GM18499 (cell line): ENCODE measurements at regions not wholly inside any gene's neighbourhood (a gene's known extent, or its start where the extent isn't known, plus 50 kb on each side); places are given as distances from the start of the nearest gene placed in this dataset.
"Not testable (repeated sequence)": the region's sequence is repeated elsewhere in the genome, so short reads cannot be mapped to it uniquely, and the experiment has no call there.

Source experiments
- ATAC-seq: cut with Tn5 transposase; IDR thresholded peaks from one replicate; pipeline ENCODE4 v1.9.1; 2021; ENCODE audit warnings: moderate number of reproducible peaks; ENCODE audit not compliant: insufficient read depth, unreplicated experiment

- ATAC-seq = no peak
Observed at GRCh38 chr7:16268821-16269768, 152.2 kb downstream of the CRPPA start.

- ATAC-seq = no peak
Observed at GRCh38 chr7:16267953-16268820, 153.2 kb downstream of the CRPPA start.

DNA sequence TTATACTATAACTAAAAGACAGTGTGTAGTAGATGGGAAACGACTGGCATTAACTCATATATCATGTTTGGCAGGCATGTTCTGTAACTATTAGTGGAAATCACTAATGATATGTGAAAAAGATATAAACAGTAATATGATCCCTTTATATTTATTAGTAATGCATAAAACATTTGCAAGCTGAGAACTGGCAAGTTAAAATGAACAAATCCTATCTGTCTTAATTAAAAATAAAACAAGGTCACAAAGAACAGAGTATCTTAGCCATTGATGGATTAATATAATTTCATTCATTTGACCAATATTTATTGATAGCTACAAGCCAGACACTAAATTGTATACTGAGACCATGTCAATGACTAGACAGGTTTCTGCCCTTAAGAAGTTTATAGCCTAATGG, 154.5 kb downstream of the CRPPA start:
- no peak for ATAC-seq

DNA sequence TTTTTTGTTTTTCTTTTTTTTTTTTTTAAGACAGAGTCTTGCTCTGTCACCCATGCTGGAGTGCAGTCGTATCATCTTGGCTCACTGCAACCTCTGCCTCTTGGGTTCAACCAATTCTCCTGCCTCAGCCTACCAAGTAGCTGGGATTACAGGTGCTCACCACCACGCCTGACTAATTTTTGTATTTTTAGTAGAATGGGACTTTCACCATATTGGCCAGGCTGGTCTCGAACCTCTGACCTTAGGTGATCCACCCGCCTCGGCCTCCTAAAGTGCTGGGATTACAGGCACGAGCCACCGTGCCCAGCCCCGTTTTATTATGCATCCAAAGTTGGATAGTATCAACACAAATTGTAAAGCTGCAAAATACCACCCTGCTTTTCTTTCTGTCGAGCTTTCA, 154.9 kb downstream of the CRPPA start:
- ATAC-seq = not testable (repeated sequence)

GRCh38 chr7:16265863-16266458, 155.4 kb downstream of the CRPPA start:
- ATAC-seq = no peak

GRCh38 chr7:16264823-16265804, 156.2 kb downstream of the CRPPA start:
- no peak for ATAC-seq

GRCh38 chr7:16264036-16264819, 157.1 kb downstream of the CRPPA start:
- no peak for ATAC-seq

- ATAC-seq = not testable (repeated sequence)
Observed at GRCh38 chr7:16263377-16263776, 158.0 kb downstream of the CRPPA start.

- ATAC-seq = no peak
Observed at GRCh38 chr7:16261654-16262053, 159.7 kb downstream of the CRPPA start.

DNA sequence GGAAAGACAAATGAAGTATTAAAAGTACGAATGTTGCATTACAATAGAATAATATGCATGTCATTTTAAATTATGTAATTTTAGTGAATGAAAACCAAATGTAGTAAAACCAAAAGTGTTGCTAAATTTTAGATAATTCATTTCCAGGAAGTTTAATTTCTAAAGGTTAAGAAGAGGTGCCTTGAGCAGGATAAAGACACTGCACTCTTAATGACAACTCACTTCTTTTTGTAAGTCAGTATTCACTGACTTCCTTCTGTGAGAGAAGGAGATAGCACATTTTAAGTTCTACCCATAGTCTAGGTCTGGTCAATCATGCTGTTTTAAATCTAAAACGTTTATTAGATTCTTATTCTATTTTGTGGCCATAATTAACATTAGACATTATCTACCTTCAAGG, 160.2 kb downstream of the CRPPA start:
- ATAC-seq = no peak

GRCh38 chr7:16260236-16260728, 161.1 kb downstream of the CRPPA start:
- ATAC-seq = no peak

DNA sequence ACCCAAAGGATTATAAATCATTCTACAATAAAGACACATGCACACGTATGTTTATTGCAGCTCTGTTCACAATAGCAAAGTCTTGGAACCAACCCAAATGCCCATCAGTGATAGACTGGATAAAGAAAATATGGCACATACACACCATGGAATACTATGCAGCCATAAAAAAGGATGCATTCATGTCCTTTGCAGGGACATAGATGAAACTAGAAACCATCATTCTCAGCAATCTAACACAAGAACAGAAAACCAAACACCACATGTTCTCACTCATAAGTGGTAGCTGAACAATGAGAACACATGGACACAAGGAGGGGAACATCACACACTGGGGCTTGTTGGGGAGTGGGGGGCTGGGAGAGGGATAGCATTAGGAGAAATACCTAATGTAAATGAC, 164.9 kb downstream of the CRPPA start:
- not testable (repeated sequence) for ATAC-seq

GRCh38 chr7:16255952-16256351, 165.4 kb downstream of the CRPPA start:
- ATAC-seq = not testable (repeated sequence)

DNA sequence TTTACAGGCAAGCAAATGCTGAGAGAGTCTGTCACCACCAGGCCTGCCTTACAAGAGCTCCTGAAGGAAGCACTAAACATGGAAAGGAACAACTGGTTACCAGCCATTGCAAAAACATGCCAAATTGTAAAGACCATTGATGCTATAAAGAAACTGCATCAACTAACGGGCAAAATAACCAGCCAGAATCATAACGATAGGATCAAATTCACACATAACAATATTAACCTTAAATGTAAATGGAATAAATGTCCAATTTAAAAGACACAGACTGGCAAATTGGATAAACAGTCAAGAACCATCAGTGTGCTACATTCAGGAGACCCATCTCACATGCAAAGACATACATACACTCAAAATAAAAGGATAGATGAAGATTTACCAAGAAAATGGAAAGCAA, 170.7 kb downstream of the CRPPA start:
- ATAC-seq = not testable (repeated sequence)

- ATAC-seq = not testable (repeated sequence)
Observed at GRCh38 chr7:16249204-16249603, 172.1 kb downstream of the CRPPA start.

DNA sequence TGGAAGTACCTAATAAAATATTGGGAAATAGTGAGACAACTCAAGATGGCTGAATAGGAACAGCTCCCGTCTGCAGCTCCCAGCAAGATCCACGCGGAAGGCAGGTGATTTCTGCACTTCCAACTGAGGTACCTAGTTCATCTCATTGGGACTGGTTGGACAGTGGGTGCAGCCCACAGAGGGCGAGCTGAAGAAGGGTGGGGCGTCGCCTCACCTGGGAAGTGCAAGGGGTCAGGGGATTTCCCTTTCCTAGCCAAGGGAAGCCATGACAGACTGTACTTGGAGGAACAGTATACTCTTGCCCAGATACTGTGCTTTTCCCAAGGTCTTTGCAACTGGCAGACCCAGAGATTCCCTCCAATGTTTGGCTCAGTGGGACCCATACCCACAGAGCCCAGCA, 172.8 kb downstream of the CRPPA start:
- ATAC-seq = not testable (repeated sequence)

DNA sequence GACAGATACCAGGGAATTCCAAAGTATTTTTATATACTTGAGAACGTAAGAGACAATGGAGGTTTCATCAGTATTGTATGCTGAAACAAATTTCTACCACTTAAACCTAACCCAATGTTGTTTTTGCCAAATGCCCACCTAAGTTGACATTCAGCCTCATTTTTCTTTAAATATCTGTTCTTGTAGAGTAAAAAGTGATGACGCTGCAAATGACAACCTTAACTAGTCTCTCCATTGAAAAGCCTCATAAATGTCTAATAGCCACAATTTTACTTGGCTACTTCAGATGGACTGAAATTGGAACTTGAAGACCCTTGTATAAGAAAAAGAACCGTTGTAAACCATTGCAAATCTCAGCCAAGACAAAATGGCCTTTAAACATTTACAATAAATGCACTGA, 176.9 kb downstream of the CRPPA start:
- no peak for ATAC-seq

GRCh38 chr7:16242920-16243319, 178.4 kb downstream of the CRPPA start:
- no peak for ATAC-seq

DNA sequence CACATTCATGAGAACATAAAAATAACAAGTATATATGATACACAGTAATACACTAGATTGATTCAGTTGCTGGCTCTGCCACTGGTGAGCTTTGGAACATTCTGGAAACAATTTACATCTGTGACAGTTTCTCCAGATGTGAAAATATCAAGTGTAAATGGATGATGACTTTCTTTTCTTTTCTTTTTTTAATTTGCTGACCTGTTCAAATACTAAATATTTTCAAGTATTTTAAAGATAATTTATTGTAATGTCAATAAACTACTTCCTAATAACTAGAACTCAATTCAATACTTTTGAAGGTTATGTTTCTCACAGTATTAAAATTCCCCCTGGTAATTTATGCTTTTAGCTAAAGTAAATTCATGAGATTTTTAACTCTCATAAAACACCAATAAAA, 180.3 kb downstream of the CRPPA start:
- ATAC-seq = no peak
